Upper lobe of left lung (tissue), 6 donors: ENCODE measurements at regions not wholly inside any gene's neighbourhood (a gene's known extent, or its start where the extent isn't known, plus 50 kb on each side); places are given as distances from the start of the nearest gene placed in this dataset.

Experiments used
- ATAC-seq, 2 donors: fragments of 200-7000 bp; cut with Tn5 transposase; one replicate each; pipeline ENCODE4 v1.9.1; 2022; ENCODE audit warnings: mild to moderate bottlenecking in 2 of 2, moderate library complexity in 2 of 2; ENCODE audit not compliant: low FRiP score in 2 of 2
- DNase-seq, 2 donors: peaks; one replicate each; pipeline ENCODE4 v3.0.0-alpha.2; 2019 to 2020
- H3K27ac ChIP-seq, 4 donors: fragments of 200-600 bp; sonication (generic); one replicate each; pipeline ENCODE4 v1.5.1; 2016 to 2019
- H3K27me3 ChIP-seq, 4 donors: fragments of 200-600 bp; sonication (generic); one replicate each; pipeline ENCODE4 v1.5.1; 2017 to 2019
- H3K36me3 ChIP-seq, 4 donors: fragments of 200-600 bp; sonication (generic); one replicate each; pipeline ENCODE4 v1.5.1; 2016 to 2019
- H3K4me1 ChIP-seq, 4 donors: fragments of 200-600 bp; sonication (generic); one replicate each; pipeline ENCODE4 v1.5.1; 2018 to 2019
- H3K4me3 ChIP-seq, 4 donors: fragments of 200-600 bp; sonication (generic); one replicate each; pipeline ENCODE4 v1.5.1; 2017 to 2019; ENCODE audit warnings: mild to moderate bottlenecking in 2 of 4, moderate library complexity in 1 of 4
- H3K9me3 ChIP-seq, 4 donors: fragments of 200-600 bp; sonication (generic); one replicate each; pipeline ENCODE4 v1.5.1; 2018 to 2019
- EP300 ChIP-seq, 4 donors: sonication (generic); formaldehyde crosslinking; IDR thresholded peaks; one replicate each; pipeline ENCODE4 v1.5.1; 2017; ENCODE audit warnings: antibody characterized with exemption in 4 of 4, control low read depth in 2 of 4
- POLR2A ChIP-seq, 4 donors: fragments of 450-650 bp; IDR thresholded peaks; one replicate each; pipeline ENCODE4 v1.5.1; 2016 to 2017; ENCODE audit warnings: antibody characterized with exemption in 4 of 4, mild to moderate bottlenecking in 2 of 4
- POLR2AphosphoS5 ChIP-seq, 2 donors: sonication (generic); formaldehyde crosslinking; IDR thresholded peaks; one replicate each; pipeline ENCODE4 v1.5.1; 2017; ENCODE audit warnings: antibody characterized with exemption in 2 of 2
- WGBS, 2 donors: methylation state at CpG; one replicate each; pipeline ENCODE4 v1.1.5; 2017 to 2018; 5-methylcytosine and 5-hydroxymethylcytosine counted together
- TF ChIP-seq, protein P1 (sequence below), 6 experiments: fragments of 450-650 bp in 4 of 6; fragments of 200-600 bp in 2 of 6; sonication (generic) in 2 of 6; IDR thresholded peaks; one replicate each; pipeline ENCODE4 v1.5.1; 2016 to 2019; ENCODE audit warnings: antibody characterized with exemption in 6 of 6
- donor health status: DM: no; HTN: no; CAD: no; lungs with moderate emphysema.
- donor health status: DM: no; HTN: yes; CAD: no; lungs with severe emphysema.

DNA sequence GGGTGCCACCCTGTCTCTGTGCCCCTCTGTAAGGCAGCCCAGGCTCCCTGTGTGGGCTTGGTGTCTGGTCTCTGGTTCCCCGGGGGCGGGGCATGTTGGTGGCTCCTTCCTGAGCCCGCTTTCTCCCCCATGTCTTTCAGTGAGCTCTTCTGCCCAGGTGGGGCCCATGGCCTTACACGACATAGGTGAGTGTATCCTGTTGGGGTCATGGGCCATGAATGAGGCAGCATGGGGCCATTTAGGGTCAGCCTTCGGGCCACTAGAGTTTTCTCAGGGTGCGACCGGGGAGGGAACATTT is 195.1 kb downstream of the UBE3A start:
- DNase-seq (peak in 1 of 2 donors; percentile 8), ATAC-seq (no peak)
- Histone ChIP-seq H3K4me3 (no peak overlapping the region), H3K27me3 (no peaks in the 10 kb centered on the region), H3K36me3 (no peaks in the 10 kb centered on the region), H3K9me3 (peaks cover 0 to 67% (median 7%) of the 10 kb centered on the region in 4 donors), H3K27ac (no peak overlapping the region), H3K4me1 (no peaks in the 10 kb centered on the region)
- TF ChIP-seq EP300 (IDR thresholded peaks at IDR 0.05), result no peak
- 90 to 93% methylated on average over 6 to 7 of the region's 7 CpGs for WGBS, 2 donors

- TF ChIP-seq POLR2AphosphoS5 (IDR thresholded peaks at IDR 0.05), result no peak
- TF ChIP-seq, protein P1, sequence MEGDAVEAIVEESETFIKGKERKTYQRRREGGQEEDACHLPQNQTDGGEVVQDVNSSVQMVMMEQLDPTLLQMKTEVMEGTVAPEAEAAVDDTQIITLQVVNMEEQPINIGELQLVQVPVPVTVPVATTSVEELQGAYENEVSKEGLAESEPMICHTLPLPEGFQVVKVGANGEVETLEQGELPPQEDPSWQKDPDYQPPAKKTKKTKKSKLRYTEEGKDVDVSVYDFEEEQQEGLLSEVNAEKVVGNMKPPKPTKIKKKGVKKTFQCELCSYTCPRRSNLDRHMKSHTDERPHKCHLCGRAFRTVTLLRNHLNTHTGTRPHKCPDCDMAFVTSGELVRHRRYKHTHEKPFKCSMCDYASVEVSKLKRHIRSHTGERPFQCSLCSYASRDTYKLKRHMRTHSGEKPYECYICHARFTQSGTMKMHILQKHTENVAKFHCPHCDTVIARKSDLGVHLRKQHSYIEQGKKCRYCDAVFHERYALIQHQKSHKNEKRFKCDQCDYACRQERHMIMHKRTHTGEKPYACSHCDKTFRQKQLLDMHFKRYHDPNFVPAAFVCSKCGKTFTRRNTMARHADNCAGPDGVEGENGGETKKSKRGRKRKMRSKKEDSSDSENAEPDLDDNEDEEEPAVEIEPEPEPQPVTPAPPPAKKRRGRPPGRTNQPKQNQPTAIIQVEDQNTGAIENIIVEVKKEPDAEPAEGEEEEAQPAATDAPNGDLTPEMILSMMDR (IDR thresholded peaks at IDR 0.05), result no peak
- TF ChIP-seq EP300 (IDR thresholded peaks at IDR 0.05), result no peak
- no peak for TF ChIP-seq POLR2A (IDR thresholded peaks at IDR 0.05)
- Histone ChIP-seq H3K4me1 (no peaks in the 10 kb centered on the region), H3K27me3 (no peaks in the 10 kb centered on the region), H3K27ac (no peak overlapping the region), H3K36me3 (no peaks in the 10 kb centered on the region), H3K4me3 (no peak overlapping the region), H3K9me3 (peaks cover 0 to 66% (median 8%) of the 10 kb centered on the region in 4 donors)
- no peak for ATAC-seq
- DNase-seq, result peak in 1 of 2 donors; percentile 13
- WGBS, 2 donors, result 90 to 94% methylated on average over 5 to 15 of the region's 15 CpGs
Observed at GRCh38 chr15:25244731-25245585, 193.9 kb downstream of the UBE3A start.

DNA sequence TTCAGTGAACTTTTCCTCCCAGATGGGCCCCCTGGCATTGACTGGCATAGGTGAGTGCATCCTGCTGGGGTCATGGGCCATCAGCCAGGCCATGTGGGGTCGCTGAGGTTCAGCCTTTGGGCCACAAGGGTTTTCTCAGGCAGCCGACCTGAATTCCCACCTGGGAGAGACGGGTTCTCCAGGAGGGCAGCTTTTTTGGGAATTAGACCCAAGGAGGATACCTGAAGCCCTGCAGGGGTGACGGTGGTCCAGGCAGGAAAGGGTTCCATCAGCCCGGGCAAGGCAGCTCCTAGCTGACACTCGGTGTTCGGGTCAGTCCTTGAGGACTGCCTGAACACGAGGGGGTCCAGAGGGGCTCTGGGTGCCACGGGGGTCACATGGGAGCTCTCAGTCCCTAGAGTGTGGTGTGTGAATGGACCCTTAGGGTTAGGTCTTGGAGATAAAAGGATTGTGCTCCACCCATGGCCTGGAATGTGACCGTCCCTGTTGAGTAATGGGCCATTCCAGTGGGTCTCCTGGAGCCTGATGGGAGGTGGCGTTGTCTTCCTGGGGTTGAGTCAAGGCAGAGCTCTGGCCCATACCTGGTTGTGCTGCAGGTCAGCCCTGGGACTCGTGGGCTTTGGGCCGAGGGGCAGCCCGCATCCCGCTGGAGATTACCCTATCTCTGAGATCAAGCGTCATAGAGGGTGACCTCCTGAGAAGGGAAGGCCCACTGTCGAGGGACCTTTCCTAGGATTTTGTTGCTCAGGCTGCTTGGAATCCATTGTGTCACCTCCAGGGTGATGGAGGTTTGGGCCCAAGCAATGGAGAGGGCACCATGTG is 192.8 kb downstream of the UBE3A start:
- 85 to 100% methylated on average over 1 to 17 of the region's 17 CpGs for WGBS, 2 donors
- Histone ChIP-seq H3K9me3 (peaks cover 0 to 75% (median 8%) of the 10 kb centered on the region in 4 donors), H3K27me3 (no peaks in the 10 kb centered on the region), H3K27ac (no peak overlapping the region), H3K4me3 (no peak overlapping the region), H3K4me1 (no peaks in the 10 kb centered on the region), H3K36me3 (no peaks in the 10 kb centered on the region)
- ATAC-seq (no peak), DNase-seq (no peak)
- no peak for TF ChIP-seq POLR2A (IDR thresholded peaks at IDR 0.05)
- TF ChIP-seq, protein P1 (IDR thresholded peaks at IDR 0.05), result no peak
- TF ChIP-seq EP300 (IDR thresholded peaks at IDR 0.05), result no peak
- TF ChIP-seq POLR2AphosphoS5 (IDR thresholded peaks at IDR 0.05), result no peak

GRCh38 chr15:25246641-25247406 is 192.0 kb downstream of the UBE3A start:
- no peaks in the 10 kb centered on the region for H3K27me3 ChIP-seq
- no peaks in the 10 kb centered on the region for H3K36me3 ChIP-seq
- 91 to 92% methylated on average over 14 to 19 of the region's 20 CpGs for WGBS, 2 donors
- H3K4me1 ChIP-seq, result no peaks in the 10 kb centered on the region
- no peak overlapping the region for H3K27ac ChIP-seq
- no peak overlapping the region for H3K4me3 ChIP-seq
- TF ChIP-seq POLR2AphosphoS5 (IDR thresholded peaks at IDR 0.05) (no peak), EP300 (IDR thresholded peaks at IDR 0.05) (no peak), POLR2A (IDR thresholded peaks at IDR 0.05) (no peak)
- TF ChIP-seq, protein P1 (IDR thresholded peaks at IDR 0.05), result no peak
- ATAC-seq (no peak), DNase-seq (peak in 1 of 2 donors; percentile 11)
- peaks cover 0 to 82% (median 9%) of the 10 kb centered on the region in 4 donors for H3K9me3 ChIP-seq
